ENCODE measurements at regions not wholly inside any gene's neighbourhood (a gene's known extent, or its start where the extent isn't known, plus 50 kb on each side); places are given as distances from the start of the nearest gene placed in this dataset.

- ChIA-PET CTCF (no interaction called here), POLR2A (ENCODE audit: unreplicated experiment) (no interaction called here)
- Histone ChIP-seq H3K36me3 (ENCODE audit: low read depth, low read length) (no peaks in the 10 kb centered on the region), H3K9me3 (ENCODE audit: low read length) (no peaks in the 10 kb centered on the region), H3K4me3 (ENCODE audit: low read length) (no peak overlapping the region), H2AFZ (ENCODE audit: low read length) (no peak overlapping the region), H3K4me2 (ENCODE audit: low read length) (peak overlapping the region; percentile 9; the same call in 1 of the 2 replicates), H3K9me2 (replicated peaks; ENCODE audit: low read length) (no peaks in the 10 kb centered on the region), H3K9ac (ENCODE audit: low read length) (no peak overlapping the region), H3K79me2 (ENCODE audit: low read length) (no peaks in the 10 kb centered on the region), H3K27me3 (ENCODE audit: low read length) (no peaks in the 10 kb centered on the region), H3F3A (ENCODE audit: low read length, unreplicated experiment) (no peaks in the 10 kb centered on the region), H3K27ac (ENCODE audit: low read length) (no peak overlapping the region), H3K4me1 (ENCODE audit: insufficient read depth, low read length) (peaks cover 19% of the 10 kb centered on the region), H4K20me1 (ENCODE audit: low read length) (no peaks in the 10 kb centered on the region)
- no peak for DNase-seq
- no TSS peak for BruUV-seq (replicated peaks)
- ATAC-seq = no peak
- intact Hi-C loops (cut with micrococcal nuclease) = loop anchor here (5.0 to 10.0 kb wide), 6 partner anchors 68 to 815 kb away; no protein-coding TSS in a partner anchor
- TF ChIP-seq CTCF (conservative IDR thresholded peaks at IDR 0.05; ENCODE audit: low read depth, low read length) (no peak), EZH2phosphoT487 (IDR thresholded peaks at IDR 0.05; ENCODE audit: borderline replicate concordance, low read length) (no peak), EZH2 (IDR thresholded peaks at IDR 0.05; ENCODE audit: low read length, unreplicated experiment) (no peak)
These were observed 940.4 kb downstream of the KCNJ2 start for GRCh38 chr17:71109697-71110096.

GRCh38 chr17:71110326-71110725 is 941.0 kb downstream of the KCNJ2 start:
- Histone ChIP-seq H3K9ac (ENCODE audit: low read length) (no peak overlapping the region), H3K36me3 (ENCODE audit: low read depth, low read length) (no peaks in the 10 kb centered on the region), H3K27me3 (ENCODE audit: low read length) (no peaks in the 10 kb centered on the region), H3F3A (ENCODE audit: low read length, unreplicated experiment) (no peaks in the 10 kb centered on the region), H3K9me2 (replicated peaks; ENCODE audit: low read length) (no peaks in the 10 kb centered on the region), H3K9me3 (ENCODE audit: low read length) (no peaks in the 10 kb centered on the region), H4K20me1 (ENCODE audit: low read length) (no peaks in the 10 kb centered on the region), H3K4me3 (ENCODE audit: low read length) (no peak overlapping the region), H3K79me2 (ENCODE audit: low read length) (no peaks in the 10 kb centered on the region), H3K4me1 (ENCODE audit: insufficient read depth, low read length) (peaks cover 19% of the 10 kb centered on the region), H2AFZ (ENCODE audit: low read length) (no peak overlapping the region), H3K4me2 (ENCODE audit: low read length) (peak overlapping the region; percentile 9; the same call in 1 of the 2 replicates), H3K27ac (ENCODE audit: low read length) (no peak overlapping the region)
- ChIA-PET POLR2A (ENCODE audit: unreplicated experiment) (no interaction called here), CTCF (no interaction called here)
- DNase-seq (peak; percentile 49), ATAC-seq (peak; percentile 55)
- TF ChIP-seq EZH2 (IDR thresholded peaks at IDR 0.05; ENCODE audit: low read length, unreplicated experiment) (no peak), EZH2phosphoT487 (IDR thresholded peaks at IDR 0.05; ENCODE audit: borderline replicate concordance, low read length) (no peak), CTCF (conservative IDR thresholded peaks at IDR 0.05; ENCODE audit: low read depth, low read length) (no peak)
- BruUV-seq (replicated peaks) = no TSS peak
- intact Hi-C loops (cut with micrococcal nuclease) = loop anchor here (5.0 to 10.0 kb wide), 6 partner anchors 67 to 814 kb away; no protein-coding TSS in a partner anchor

GRCh38 chr17:71111460-71111859 is 942.1 kb downstream of the KCNJ2 start:
- peak overlapping the region; percentile 39 for H3K27ac ChIP-seq (ENCODE audit: low read length)
- H3F3A ChIP-seq (ENCODE audit: low read length, unreplicated experiment) = no peaks in the 10 kb centered on the region
- DNase-seq (peak; percentile 39), ATAC-seq (peak; percentile 85)
- no peaks in the 10 kb centered on the region for H3K79me2 ChIP-seq (ENCODE audit: low read length)
- ChIA-PET POLR2A (ENCODE audit: unreplicated experiment) (no interaction called here), CTCF (interaction anchor here (0.6 kb wide), 1 partner anchor 349 kb away, joined by 3 read pairs; no protein-coding TSS in a partner anchor)
- H4K20me1 ChIP-seq (ENCODE audit: low read length) = no peaks in the 10 kb centered on the region
- no peaks in the 10 kb centered on the region for H3K9me3 ChIP-seq (ENCODE audit: low read length)
- TF ChIP-seq EZH2phosphoT487 (IDR thresholded peaks at IDR 0.05; ENCODE audit: borderline replicate concordance, low read length) = no peak
- no peak for TF ChIP-seq CTCF (conservative IDR thresholded peaks at IDR 0.05; ENCODE audit: low read depth, low read length)
- TF ChIP-seq EZH2 (IDR thresholded peaks at IDR 0.05; ENCODE audit: low read length, unreplicated experiment) = no peak
- H3K9me2 ChIP-seq (replicated peaks; ENCODE audit: low read length) = no peaks in the 10 kb centered on the region
- H3K9ac ChIP-seq (ENCODE audit: low read length) = no peak overlapping the region; the same call in 1 of the 2 replicates
- no peak overlapping the region for H2AFZ ChIP-seq (ENCODE audit: low read length)
- H3K4me3 ChIP-seq (ENCODE audit: low read length) = no peak overlapping the region
- no peaks in the 10 kb centered on the region for H3K36me3 ChIP-seq (ENCODE audit: low read depth, low read length)
- no peak overlapping the region for H3K4me2 ChIP-seq (ENCODE audit: low read length)
- intact Hi-C loops (cut with micrococcal nuclease) = loop anchor here (1.0 to 10.0 kb wide), 7 partner anchors 66 to 813 kb away; no protein-coding TSS in a partner anchor
- no peaks in the 10 kb centered on the region for H3K27me3 ChIP-seq (ENCODE audit: low read length)
- BruUV-seq (replicated peaks) = no TSS peak
- peaks cover 19% of the 10 kb centered on the region for H3K4me1 ChIP-seq (ENCODE audit: insufficient read depth, low read length)
